H9 (cell line): ENCODE measurements at regions not wholly inside any gene's neighbourhood (a gene's known extent, or its start where the extent isn't known, plus 50 kb on each side); places are given as distances from the start of the nearest gene placed in this dataset.

Experiments used
- DNase-seq: peaks from one replicate; pipeline ENCODE4 v3.0.0-alpha.2; 2017
- H2AFZ ChIP-seq: one replicate; pipeline ENCODE4 v1.6.1; 2013; ENCODE audit warnings: mild to moderate bottlenecking, low read length, control low read depth, moderate library complexity
- H2AK5ac ChIP-seq: 2 replicates; pipeline ENCODE4 v1.6.1; 2013; ENCODE audit warnings: low read length, control low read depth, mixed read lengths; ENCODE audit not compliant: insufficient read length
- H2BK120ac ChIP-seq: one replicate; pipeline ENCODE4 v1.6.1; 2013; ENCODE audit warnings: low read depth, mild to moderate bottlenecking, low read length, control low read depth, inconsistent platforms; ENCODE audit not compliant: poor library complexity, severe bottlenecking
- H2BK12ac ChIP-seq: 2 replicates; pipeline ENCODE4 v1.6.1; 2013; ENCODE audit warnings: low read length, control low read depth, mixed read lengths, low read depth; ENCODE audit not compliant: insufficient read length
- H2BK15ac ChIP-seq: 2 replicates; pipeline ENCODE4 v1.6.1; 2013; ENCODE audit warnings: low read depth, low read length, control low read depth
- H2BK20ac ChIP-seq: one replicate; pipeline ENCODE4 v1.6.1; 2013; ENCODE audit warnings: low read depth, mild to moderate bottlenecking, low read length, control low read depth, inconsistent platforms; ENCODE audit not compliant: poor library complexity, severe bottlenecking
- H2BK5ac ChIP-seq: 2 replicates; pipeline ENCODE4 v1.6.1; 2013; ENCODE audit warnings: low read length, control low read depth, mixed read lengths; ENCODE audit not compliant: insufficient read length
- H3K14ac ChIP-seq: 2 replicates; pipeline ENCODE4 v1.6.1; 2013; ENCODE audit warnings: low read length, control low read depth; ENCODE audit not compliant: insufficient read depth
- H3K18ac ChIP-seq: 2 replicates; pipeline ENCODE4 v1.6.1; 2013; ENCODE audit warnings: low read depth, mild to moderate bottlenecking, mixed read lengths, low read length, control low read depth; ENCODE audit not compliant: insufficient read length
- H3K23ac ChIP-seq: 2 replicates; pipeline ENCODE4 v1.6.1; 2013; ENCODE audit warnings: low read length, control low read depth, mixed read lengths, low read depth; ENCODE audit not compliant: insufficient read length
- H3K23me2 ChIP-seq: 2 replicates; pipeline ENCODE4 v1.6.1; 2013; ENCODE audit warnings: low read depth, mild to moderate bottlenecking, mixed read lengths, low read length, control low read depth; ENCODE audit not compliant: insufficient read length, poor library complexity, severe bottlenecking
- H3K27ac ChIP-seq: 2 replicates; pipeline ENCODE4 v1.5.1; 2013; ENCODE audit warnings: low read length, control low read depth, mixed read lengths, low read depth; ENCODE audit not compliant: insufficient read length
- H3K27me3 ChIP-seq: 2 replicates; pipeline ENCODE4 v1.6.1; 2013; ENCODE audit warnings: low read length, control low read depth, inconsistent platforms; ENCODE audit not compliant: insufficient read depth
- H3K4ac ChIP-seq: 2 replicates; pipeline ENCODE4 v1.6.1; 2013; ENCODE audit warnings: low read depth, mild to moderate bottlenecking, control low read depth, inconsistent platforms, low read length, moderate library complexity
- H3K4me1 ChIP-seq: 2 replicates; pipeline ENCODE4 v1.6.1; 2013; ENCODE audit warnings: low read length, control low read depth, inconsistent platforms; ENCODE audit not compliant: insufficient read depth
- H3K4me2 ChIP-seq: 2 replicates; pipeline ENCODE4 v1.6.1; 2013; ENCODE audit warnings: low read length, control low read depth, mixed read lengths; ENCODE audit not compliant: insufficient read length, insufficient read depth
- H3K56ac ChIP-seq: 2 replicates; pipeline ENCODE4 v1.6.1; 2013; ENCODE audit warnings: low read depth, mild to moderate bottlenecking, mixed read lengths, low read length, control low read depth; ENCODE audit not compliant: insufficient read length
- H3K79me1 ChIP-seq: 2 replicates; pipeline ENCODE4 v1.6.1; 2013; ENCODE audit warnings: low read depth, mild to moderate bottlenecking, moderate library complexity, low read length, control low read depth, inconsistent platforms; ENCODE audit not compliant: insufficient read depth, poor library complexity, severe bottlenecking
- H3K79me2 ChIP-seq: 2 replicates; pipeline ENCODE4 v1.6.1; 2013; ENCODE audit warnings: low read length, control low read depth, inconsistent platforms; ENCODE audit not compliant: insufficient read depth
- H3K9ac ChIP-seq: 2 replicates; pipeline ENCODE4 v1.6.1; 2013; ENCODE audit warnings: low read length, control low read depth, mixed read lengths; ENCODE audit not compliant: insufficient read length; ENCODE audit errors: extremely low read depth
- H3K9me3 ChIP-seq: one replicate; pipeline ENCODE4 v1.6.1; 2013; ENCODE audit warnings: low read depth, low read length, inconsistent platforms; ENCODE audit not compliant: control insufficient read depth
- H3T11ph ChIP-seq: one replicate; pipeline ENCODE4 v1.6.1; 2013; ENCODE audit warnings: mild to moderate bottlenecking, low read length, control low read depth, inconsistent platforms
- H4K20me1 ChIP-seq: one replicate; pipeline ENCODE4 v1.6.1; 2013; ENCODE audit not compliant: control insufficient read depth, insufficient read length, insufficient read depth
- H4K5ac ChIP-seq: 2 replicates; pipeline ENCODE4 v1.6.1; 2013; ENCODE audit warnings: low read depth, mild to moderate bottlenecking, mixed read lengths, low read length, control low read depth; ENCODE audit not compliant: insufficient read length
- H4K8ac ChIP-seq: replicated peaks from 2 replicates; pipeline ENCODE4 v1.6.1; 2013; ENCODE audit warnings: low read length, control low read depth, mixed read lengths, low read depth; ENCODE audit not compliant: insufficient read length
- H4K91ac ChIP-seq: 2 replicates; pipeline ENCODE4 v1.6.1; 2013; ENCODE audit warnings: low read depth, mild to moderate bottlenecking, moderate library complexity, mixed read lengths, low read length, control low read depth; ENCODE audit not compliant: insufficient read length
- H3K27ac Mint-ChIP-seq, 3 experiments: 2 replicates in 2 of 3; 3 replicates in 1 of 3; pipeline ENCODE4 v1.8.0; 2020 to 2021; ENCODE audit warnings: mixed read lengths in 3 of 3, mild to moderate bottlenecking in 1 of 3, moderate library complexity in 1 of 3
- H3K27me3 Mint-ChIP-seq: 2 replicates; pipeline ENCODE4 v1.8.0; 2021; ENCODE audit warnings: low read depth, mild to moderate bottlenecking, moderate library complexity, mixed read lengths
- H3K36me3 Mint-ChIP-seq, 3 experiments: 2 replicates in 2 of 3; 3 replicates in 1 of 3; pipeline ENCODE4 v1.8.0; 2020 to 2021; ENCODE audit warnings: low read depth in 3 of 3, mixed read lengths in 3 of 3; ENCODE audit not compliant: insufficient read depth in 1 of 3
- H3K4me1 Mint-ChIP-seq, 2 experiments: 2 replicates each; pipeline ENCODE4 v1.8.0; 2020; ENCODE audit warnings: mixed read lengths in 2 of 2
- H3K4me3 Mint-ChIP-seq, 2 experiments: 2 replicates in 1 of 2; 3 replicates in 1 of 2; pipeline ENCODE4 v1.8.0; 2020 to 2021; ENCODE audit warnings: mild to moderate bottlenecking in 2 of 2, mixed read lengths in 2 of 2, moderate library complexity in 1 of 2
- H3K9me3 Mint-ChIP-seq, 2 experiments: 2 replicates in 1 of 2; 3 replicates in 1 of 2; pipeline ENCODE4 v1.8.0; 2020; ENCODE audit warnings: mild to moderate bottlenecking in 2 of 2, mixed read lengths in 2 of 2, moderate library complexity in 1 of 2
- CTCF ChIP-seq: fragments of 200-600 bp; sonication (generic); conservative IDR thresholded peaks from 3 replicates; pipeline ENCODE4 v1.8.0; 2021; ENCODE audit warnings: antibody characterized with exemption, mild to moderate bottlenecking
- WGBS: extraction: QIAGEN DNeasy Blood & Tissue Kit; methylation state at CpG from one replicate; pipeline ENCODE4 v1.1.7; 2013; ENCODE audit warnings: missing lambda C conversion rate, low lambda C conversion rate, mixed read lengths; ENCODE audit not compliant: insufficient read length; ENCODE audit errors: extremely low coverage; 5-methylcytosine and 5-hydroxymethylcytosine counted together

GRCh38 chr2:19216238-19216637 is 142.2 kb downstream of the OSR1 start:
- H3K27me3 ChIP-seq: no peaks in the 10 kb centered on the region
- no peak overlapping the region for H2AFZ ChIP-seq
- no peaks in the 10 kb centered on the region for H3K23me2 ChIP-seq
- H3K14ac ChIP-seq: no peak overlapping the region
- Mint-ChIP-seq H3K9me3 (no peaks in the 10 kb centered on the region), H3K4me3 (no peak overlapping the region), H3K36me3 (no peaks in the 10 kb centered on the region), H3K4me1 (peaks cover 5 to 12% of the 10 kb centered on the region in 2 experiments), H3K27me3 (no peaks in the 10 kb centered on the region; the same call in 1 of the 2 replicates), H3K27ac (no peak overlapping the region)
- H2BK15ac ChIP-seq: no peak overlapping the region
- H3K79me2 ChIP-seq: no peaks in the 10 kb centered on the region
- no peak overlapping the region for H3K4ac ChIP-seq
- H2BK5ac ChIP-seq: no peak overlapping the region
- peaks cover 5% of the 10 kb centered on the region for H3K4me1 ChIP-seq
- H3K9ac ChIP-seq: no peak overlapping the region
- H3K27ac ChIP-seq: no peak overlapping the region
- no peak overlapping the region for H3K56ac ChIP-seq
- no peak overlapping the region for H3K4me2 ChIP-seq
- H4K20me1 ChIP-seq: no peaks in the 10 kb centered on the region
- no peak overlapping the region for H4K8ac ChIP-seq
- H4K5ac ChIP-seq: no peak overlapping the region
- H3K18ac ChIP-seq: no peak overlapping the region
- no peak overlapping the region for H3K23ac ChIP-seq
- TF ChIP-seq CTCF: no peak
- no peak overlapping the region for H2AK5ac ChIP-seq
- no peak overlapping the region for H3T11ph ChIP-seq
- H2BK120ac ChIP-seq: no peak overlapping the region
- no peak overlapping the region for H2BK20ac ChIP-seq
- H2BK12ac ChIP-seq: no peak overlapping the region
- no peaks in the 10 kb centered on the region for H3K9me3 ChIP-seq
- no peak overlapping the region for H4K91ac ChIP-seq
- H3K79me1 ChIP-seq: no peaks in the 10 kb centered on the region
- no peak for DNase-seq
- WGBS: no CpG with 5 or more reads among the region's 2 CpGs
